SKM-1 (cell line): ENCODE measurements at regions not wholly inside any gene's neighbourhood (a gene's known extent, or its start where the extent isn't known, plus 50 kb on each side); places are given as distances from the start of the nearest gene placed in this dataset.

Experiments
- DNase-seq: peaks from one replicate; lab custom pipeline; 2025; ENCODE audit not compliant: unreplicated experiment; lab: John Stamatoyannopoulos, UW

DNA sequence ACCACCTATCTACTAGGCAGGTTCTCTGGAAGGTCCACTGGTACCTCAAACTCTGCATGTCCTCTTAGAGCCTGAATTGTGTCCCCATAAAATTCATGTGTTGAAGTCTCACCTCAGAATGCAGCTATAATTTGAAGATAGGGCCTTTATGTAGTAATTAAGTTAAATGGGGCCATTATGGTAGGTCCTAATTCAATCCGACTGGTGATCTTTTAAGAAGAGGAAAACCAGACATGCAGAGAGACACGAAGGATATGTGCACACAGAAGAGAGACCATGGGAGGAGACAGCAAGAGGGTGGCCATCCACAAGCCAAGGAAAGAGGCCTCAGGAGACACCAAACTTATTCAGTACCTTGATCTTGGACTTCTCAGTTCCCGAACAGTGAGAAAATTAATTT lies 345.4 kb downstream of the ENC1 start:
- no peak for DNase-seq

DNA sequence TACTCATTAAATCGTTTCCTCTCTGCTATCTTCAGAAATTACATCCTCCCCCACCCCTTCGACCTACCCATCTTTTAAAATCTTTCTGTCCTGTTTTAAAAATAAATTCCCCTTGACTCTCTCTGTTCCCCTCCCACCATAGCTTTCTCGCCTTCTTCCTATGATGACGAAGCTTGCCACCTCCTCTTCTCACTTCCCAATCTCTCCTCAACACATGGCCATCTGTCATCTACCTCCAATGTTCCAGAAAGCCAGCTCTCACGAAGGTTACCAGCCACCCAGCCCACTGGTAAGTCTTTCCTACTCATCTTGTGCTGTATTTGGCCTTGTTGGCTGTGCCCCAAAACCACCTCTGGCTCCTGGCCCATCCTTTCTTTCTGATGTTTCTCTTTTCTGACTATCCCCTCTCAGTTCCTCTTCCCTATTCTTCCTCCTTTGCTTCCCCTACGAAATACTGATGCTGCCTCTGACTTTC lies 346.3 kb downstream of the ENC1 start:
- peak; percentile 54 for DNase-seq

DNA sequence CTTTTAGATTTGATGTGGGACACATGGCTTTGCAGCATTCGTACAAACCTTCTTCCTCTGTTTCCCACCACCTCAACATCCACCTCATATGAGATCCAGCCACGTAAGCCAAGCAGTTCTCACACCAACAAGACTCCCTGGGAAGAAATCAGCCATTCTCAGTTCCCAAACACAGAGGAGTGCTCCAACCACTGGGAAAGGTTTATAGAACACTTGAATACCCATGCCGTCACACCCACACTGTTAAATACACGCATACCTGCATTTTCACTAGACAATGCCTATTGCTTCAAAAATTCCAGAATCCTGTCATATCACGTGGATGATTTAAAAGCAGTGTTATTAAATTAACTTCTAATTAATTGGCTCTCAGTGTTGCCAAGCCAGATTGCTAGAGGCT lies 347.3 kb downstream of the ENC1 start:
- DNase-seq: no peak

DNA sequence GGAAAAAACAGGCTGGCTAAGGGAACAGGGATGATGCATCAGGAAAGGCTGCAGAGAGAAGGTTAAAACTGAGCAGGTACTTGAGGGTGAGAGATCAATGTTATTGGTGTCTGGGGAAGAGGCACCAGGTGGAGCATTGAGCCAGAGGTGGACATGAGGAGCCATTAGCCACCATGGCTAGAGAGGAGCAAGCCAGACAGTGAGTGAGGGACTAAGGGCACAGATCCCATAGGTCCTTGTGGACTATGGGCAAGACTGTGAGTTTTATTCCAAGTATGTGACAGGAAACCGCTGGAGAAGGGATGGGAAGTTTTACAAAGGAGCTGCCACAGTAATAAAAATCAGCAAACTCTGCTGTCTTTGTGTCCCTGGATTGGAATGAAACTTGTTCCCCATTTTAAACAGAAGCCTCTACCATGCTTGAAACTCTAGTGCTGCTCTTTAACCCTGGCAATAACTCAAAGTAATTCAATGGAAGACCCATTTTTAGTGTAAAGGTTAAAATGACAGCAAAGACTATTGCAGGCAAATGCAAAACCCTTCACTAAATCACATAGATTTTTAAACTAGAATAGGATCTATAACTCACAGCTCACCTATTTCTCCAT lies 349.8 kb downstream of the ENC1 start:
- DNase-seq: no peak

DNA sequence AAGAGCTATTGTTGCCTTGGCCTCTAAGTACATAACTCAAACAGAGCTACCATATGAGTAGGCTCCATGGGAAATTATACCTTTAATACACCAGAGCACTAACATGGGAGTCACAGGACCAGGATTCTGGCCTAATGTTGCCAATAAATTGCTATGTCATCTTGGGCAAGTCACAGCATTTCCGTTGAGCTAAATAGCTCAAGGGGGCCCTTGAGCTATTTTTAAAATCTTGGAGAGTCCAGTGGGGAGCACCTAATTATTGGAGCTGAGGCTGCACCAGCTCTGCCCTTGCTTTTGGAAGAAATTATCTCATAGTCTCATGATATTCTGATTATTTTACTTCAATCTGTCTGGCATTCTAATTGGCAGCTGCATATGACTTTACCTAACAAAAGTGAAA lies 350.8 kb downstream of the ENC1 start:
- DNase-seq: no peak

DNA sequence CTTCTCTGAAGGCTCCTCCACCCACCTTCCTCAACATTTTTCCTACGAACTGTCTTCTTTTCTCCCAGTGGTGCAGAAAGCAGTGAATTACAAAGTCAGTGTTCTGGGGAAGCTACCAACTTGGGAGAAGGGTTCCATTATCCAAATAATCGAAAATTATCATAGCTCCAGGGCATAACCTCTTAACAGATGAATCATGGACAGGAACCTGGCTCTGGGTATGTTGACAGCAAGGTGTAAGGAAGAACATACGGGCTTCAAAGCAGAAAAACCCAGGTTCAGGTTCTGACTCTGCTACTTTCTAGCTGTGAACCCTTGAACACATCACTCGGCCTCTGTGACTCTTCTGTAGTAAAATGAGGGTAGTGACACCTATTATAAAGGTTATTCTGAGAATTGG lies 351.3 kb downstream of the ENC1 start:
- DNase-seq: no peak

DNA sequence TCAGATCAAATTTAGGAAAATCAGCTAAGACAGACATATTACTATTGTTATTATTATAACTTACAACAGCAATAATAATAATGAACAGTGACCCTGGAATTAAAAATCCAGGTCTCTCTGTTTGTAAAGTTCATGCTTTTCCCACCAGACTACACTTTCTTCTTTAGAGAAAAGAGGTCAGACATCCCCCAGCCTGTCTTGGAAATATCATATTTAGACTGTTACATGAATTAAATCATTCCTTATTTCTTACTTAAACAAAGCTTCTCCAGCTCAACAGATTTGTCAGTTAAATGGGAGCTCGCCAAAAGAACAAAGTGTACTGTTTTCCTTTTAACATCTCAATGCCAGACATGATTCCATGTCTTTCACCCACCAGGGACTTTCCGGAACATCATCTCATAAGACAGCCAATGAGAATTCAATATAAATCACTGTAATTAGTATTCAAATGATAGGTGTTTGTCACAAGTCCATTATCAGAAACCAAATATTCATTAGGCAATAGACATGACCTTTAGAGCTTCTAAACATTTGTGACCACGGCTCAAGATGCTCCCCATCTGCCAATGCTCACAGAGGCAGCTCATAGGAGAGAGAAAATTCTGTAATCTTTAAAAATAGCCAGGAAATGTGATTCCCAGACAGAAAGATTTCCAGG lies 351.9 kb downstream of the ENC1 start:
- DNase-seq: no peak

DNA sequence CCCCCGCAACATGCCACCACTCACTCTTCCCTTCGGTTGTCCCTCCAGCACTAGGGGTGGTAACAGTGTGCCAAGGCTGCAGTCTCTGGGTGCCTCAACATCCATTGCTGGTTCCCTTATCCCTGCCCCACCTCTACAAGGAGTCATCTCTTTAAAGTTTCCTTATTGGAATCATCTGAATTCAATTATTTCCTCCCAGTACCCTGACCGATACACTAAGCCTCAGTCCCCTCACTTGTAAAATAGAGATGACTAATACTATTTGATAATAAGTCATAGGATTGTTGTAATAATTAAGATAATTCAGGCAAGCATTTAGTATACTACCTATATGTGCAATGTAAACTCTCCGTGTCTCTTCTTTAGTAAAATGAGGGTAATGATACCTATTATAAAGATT lies 352.5 kb downstream of the ENC1 start:
- DNase-seq: no peak

DNA sequence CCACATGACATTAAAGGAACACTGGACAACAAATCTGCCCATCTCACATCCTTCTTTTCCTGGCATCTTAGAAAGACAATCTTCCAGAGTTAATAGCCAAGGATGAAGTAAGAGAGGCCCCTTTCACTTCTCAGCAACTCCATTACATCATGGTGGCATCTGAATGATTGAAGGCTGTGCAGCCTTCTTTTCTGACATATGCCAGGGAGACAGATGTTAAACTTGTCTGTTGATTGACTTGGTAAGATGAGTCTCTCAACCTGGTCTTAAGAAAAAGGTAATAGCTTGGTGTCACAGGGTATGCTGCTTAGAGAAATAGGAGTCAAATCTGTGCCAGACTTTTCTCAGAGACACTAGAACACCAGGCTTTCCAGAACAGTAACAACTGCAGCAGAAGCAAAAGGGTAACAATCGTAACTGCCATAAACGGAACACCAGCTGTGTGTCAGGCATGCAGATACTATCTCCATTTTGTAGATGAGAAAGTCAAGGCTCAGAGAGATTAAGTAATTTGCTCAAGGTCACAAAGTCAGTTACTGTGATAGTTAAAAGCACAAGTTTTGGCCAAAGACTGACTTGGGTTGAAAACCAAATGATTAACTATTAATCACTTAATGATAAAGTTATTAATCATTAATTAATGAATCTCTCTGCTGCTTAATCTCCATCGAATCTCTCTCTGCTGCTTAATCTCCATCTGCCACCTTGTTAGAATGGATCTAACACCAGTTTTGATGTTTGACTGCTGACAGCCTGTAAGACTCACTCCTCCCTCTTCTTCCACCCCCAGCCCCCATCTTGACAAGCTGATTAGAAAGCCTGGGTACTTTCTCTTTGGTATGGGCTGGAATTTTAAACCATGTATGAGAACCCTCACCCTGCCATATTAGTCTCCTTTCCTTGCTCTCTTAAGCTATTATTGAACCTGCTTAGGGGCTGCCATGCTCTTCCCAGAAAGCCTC lies 353.5 kb downstream of the ENC1 start:
- DNase-seq: no peak

DNA sequence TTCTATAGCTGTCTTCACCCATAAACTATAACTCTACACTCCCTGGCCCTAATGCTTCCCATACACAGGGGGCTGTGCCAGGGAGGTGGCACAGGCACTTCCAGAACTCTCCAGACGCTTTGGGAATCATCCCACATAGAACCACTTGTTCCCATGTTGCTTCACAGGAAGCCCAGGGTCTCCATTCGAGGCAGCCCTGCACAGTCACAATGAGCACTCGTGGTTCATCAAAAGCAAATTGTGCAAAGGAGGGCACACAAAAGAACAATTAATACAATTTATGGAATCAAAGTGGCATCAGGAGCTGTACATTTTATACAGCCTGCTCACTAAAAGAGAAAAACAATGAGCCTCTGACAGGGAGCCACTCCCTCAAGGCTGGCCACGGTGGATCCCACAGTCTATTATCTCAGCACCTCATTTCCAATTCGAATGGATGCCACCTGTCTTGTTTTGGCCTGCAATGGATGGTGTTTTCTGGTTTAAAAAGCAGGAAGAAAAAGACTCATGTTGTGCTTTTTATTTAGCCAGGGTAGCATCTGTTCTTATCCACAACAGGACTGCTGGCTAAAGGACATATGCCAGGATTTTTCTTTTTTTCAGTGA lies 354.8 kb downstream of the ENC1 start:
- DNase-seq: no peak

DNA sequence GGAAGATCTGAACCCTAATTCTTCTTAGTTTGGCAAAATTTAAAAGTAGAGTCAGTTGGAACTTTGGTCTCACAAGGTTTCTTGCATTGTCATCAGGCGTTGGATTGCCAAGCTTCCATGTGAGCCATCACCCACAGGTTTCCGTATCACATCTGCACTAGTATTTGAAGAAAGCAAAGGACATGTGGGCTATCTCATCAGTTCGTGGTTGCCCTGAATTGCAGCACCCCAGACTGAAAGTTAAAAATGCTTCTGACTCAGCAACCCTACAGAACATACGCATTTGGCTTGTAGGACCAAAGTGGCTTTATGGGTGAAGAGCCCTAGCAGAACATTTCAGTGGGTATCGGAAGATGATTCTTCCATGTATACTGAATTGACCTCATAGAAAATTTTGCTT lies 358.0 kb downstream of the ENC1 start:
- DNase-seq: no peak

DNA sequence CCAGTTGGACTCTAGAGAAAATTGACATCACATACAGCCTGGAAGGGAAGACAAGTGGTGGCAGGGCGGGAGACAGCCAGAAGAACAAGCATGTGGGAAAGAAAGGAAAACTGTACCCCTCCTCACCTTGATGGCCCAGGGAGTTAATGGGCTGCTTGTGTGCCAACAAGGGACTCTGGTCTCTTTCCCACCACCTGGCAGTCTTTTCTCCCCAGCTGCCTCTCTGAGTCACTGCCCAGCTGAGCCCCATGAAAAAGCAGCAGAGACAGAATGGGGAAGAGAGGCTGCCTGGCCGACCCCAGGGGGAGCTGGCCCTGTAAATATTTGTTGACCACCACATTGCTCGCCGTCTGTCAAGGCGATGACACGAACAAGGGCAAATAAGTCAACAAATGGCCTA lies 359.4 kb downstream of the ENC1 start:
- DNase-seq: no peak

DNA sequence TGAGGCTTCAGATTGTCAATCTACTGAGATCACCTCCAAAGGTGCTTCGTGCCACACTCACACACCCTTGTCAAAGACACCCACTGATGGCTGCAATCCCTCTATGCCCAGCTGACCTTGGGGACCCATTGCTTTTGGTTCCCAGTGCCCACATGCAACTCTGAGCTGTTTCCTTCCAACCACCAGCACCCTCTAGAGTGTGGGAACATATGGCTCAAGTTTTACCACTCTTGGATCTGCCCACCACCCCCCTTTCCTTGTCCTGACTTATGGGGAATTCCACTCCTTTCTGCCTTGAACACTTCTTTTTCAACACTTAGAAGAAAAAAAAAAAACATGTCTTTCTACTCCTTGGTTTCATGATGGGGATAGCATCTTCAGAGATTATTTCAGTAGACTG lies 360.2 kb downstream of the ENC1 start:
- no peak for DNase-seq

DNA sequence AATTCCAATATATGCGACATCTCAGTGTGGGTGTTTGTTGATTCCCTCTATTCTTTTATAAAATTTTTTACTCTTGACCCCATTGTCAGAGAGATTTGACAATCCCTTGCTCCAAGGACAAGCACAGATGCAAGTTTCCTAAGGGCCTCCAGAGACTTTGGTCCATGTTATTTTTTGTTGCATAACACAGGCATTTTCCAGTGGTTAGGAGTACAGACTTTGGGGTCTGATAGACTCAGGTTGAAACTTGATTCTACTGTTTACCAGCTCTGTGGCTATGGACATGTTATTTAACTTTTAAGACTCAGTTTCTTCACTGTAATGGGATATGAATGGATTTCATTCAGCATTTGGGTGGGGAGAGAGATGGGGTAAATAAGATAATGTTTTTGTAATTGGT lies 361.3 kb downstream of the ENC1 start:
- no peak for DNase-seq

DNA sequence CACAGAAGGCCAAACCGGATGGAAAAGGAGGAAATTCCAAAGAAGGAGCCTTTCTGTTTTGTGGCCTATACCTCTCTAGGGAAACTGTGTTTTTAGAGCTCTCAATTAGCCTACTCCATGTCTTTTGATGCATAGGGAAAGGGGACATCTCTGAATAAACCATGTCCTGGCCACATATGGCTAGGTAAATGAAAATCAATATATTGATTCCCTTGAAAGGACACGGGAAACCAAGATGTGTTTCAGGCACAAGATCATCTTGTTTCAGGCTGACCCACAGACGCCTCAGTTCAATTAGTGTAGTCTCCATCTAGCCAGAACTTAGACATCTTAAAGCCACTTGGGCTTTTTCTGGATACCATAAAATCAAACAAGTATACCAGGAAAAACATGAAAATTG lies 363.1 kb downstream of the ENC1 start:
- no peak for DNase-seq

DNA sequence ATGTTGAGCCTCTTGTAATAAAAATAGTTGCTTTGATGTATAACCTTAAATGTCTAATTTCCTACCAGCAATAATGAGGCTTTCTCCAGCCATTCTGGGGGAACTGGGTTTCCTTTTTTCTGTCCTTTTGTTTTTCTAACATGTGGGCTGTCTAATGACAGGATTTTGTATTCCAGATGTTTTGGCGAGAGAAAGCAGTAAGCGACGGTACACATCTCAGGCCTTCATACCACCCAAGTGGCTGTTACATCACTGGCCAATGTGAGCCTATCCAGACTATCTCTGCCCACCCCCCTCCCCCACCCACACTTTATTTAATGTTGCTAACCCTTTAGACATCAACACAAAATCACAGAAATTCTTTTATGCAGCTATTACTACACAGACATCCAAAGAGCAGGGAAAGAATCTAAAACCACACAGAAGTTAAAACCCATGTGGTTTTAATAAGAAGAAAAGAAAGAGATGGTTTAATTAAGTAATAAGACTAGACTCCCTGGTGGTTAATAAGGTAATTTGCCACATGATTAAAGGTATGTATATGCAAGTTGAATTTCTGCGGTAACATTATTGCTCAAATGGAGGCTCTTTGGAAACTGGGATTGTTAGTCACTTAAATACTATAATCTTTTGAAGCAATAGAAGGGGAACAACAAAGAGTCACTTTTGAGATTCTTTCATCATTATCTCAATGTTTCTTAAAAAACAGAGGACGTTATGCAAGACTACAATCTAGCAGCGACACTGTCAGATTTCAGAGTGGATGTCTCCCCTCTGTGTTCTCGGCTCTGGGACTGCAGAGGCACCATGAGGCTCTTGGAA lies 365.1 kb downstream of the ENC1 start:
- peak; percentile 59 for DNase-seq

DNA sequence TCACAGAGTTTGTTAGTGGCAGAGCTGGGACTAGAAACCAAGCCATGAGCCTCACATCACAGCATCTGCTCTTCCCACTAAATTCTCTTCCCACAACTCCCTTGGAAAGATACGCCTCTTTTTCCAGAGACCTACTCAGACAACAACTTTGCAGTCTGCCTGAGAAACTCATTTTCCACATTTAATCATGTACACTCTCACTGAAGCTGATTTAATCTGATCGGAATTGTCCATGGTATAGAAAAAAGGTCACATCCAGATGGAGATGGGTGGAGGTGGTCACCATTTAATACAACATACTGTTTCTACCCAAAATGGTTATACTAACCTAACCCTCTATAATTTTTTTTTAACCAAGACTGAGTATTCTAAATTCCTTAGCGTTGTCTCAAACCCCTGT lies 366.2 kb downstream of the ENC1 start:
- DNase-seq: no peak

DNA sequence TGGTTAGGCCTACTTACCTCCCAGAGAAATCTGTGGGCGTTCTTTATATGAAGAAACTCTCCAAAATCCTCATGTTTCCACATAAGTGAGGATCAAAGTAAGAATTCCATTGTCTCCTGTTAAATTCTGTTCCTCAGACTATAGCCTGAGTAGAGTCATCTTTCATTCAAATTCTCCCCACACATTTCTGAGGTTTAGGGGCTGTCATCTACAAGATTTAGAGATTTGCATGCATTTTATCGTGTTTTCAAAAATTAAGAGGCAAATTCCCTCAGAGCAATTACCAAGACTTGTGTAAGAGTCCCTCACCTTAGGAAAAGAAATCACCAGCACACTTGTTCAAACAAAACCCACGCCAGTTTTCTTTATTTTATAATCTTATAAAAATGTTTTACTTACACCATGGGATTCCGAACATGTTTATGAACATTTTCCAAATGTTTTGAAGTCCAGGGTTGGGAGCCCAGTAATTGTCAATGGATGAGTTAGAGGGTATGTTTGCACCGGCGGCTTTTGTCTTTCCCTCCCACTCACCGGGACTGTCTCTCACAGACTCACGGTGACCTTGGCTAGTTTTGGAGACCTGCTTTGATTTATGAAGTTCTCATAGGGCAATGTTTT lies 367.6 kb downstream of the ENC1 start:
- no peak for DNase-seq

DNA sequence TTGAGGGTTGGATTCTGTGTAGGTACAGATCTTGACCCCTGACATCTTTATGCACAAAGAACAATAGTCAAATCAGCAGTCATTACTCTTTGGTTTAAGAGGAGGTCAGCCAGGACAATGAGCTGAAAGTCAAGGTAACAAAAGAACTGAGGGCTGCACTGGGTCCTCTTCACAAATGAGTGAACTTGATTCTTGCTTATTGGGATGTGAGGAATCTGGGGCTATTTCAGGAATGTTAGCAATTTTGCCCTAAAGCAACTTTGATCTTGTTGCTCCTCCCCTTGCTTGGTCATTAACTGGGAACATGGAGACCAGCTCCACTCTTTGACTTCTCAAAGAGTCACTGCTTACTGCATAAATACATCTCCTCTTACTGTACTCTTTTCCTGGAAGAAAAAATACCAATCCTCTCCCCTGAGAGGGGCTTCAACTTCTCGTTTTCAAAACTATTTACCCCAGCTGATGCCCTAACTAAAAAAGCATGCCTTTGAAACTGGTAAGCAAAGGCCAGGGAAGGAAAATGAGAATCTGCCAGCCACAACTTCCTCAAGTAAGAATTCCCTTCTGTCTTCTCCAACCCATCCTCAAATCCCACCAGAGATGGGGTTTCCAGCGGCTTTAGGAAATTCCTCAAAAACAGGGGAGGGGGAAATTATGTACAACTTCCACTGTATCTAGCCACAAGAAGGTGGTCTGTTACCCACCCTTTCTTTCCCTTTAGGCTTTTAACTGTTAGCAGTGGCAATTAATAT lies 368.3 kb downstream of the ENC1 start:
- no peak for DNase-seq

DNA sequence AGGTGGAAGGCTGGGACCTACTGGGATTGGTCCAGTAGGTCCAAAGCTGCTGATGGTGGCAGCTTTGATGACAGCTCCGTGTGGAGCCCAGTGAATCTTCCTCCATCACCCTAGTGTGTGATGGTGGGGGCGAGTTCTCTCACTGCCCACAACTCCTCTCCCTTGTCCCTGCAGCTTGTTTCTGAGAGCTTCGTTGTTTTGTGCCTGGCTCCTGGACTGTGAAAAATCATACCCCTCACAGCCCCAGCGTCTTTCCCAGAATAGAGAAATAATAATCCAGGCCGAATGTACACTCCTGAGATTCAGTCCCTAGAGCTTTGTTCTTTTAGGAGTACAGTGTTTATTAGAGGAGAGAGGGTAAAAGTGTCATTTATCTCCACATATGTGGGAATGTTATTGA lies 372.2 kb downstream of the ENC1 start:
- no peak for DNase-seq
